A549 (cell line): ENCODE measurements at regions not wholly inside any gene's neighbourhood (a gene's known extent, or its start where the extent isn't known, plus 50 kb on each side); places are given as distances from the start of the nearest gene placed in this dataset.

ENCODE experiments used
- ATAC-seq, 2 experiments: fragments of 200-7000 bp in 1 of 2; fragments of >200 bp in 1 of 2; cut with Nextera tagmentation in 1 of 2; cut with Tn5 transposase in 1 of 2; 3 replicates each; pipeline versions ENCODE4 v1.8.0 to v1.9.1; 2018 to 2020; ENCODE audit warnings: mild to moderate bottlenecking in 1 of 2, moderate library complexity in 1 of 2
- CTCF ChIA-PET: fragments of 300-600 bp; sonication (Branson Sonifier 250); formaldehyde crosslinking; extraction: SDS; loops from one replicate; lab custom pipeline; 2021; ENCODE audit warnings: antibody characterized with exemption, inconsistent platforms; lab: Yijun Ruan, JAX
- POLR2A ChIA-PET: fragments of 350-600 bp; formaldehyde crosslinking; extraction: SDS; loops from one replicate; lab custom pipeline; 2021; ENCODE audit warnings: antibody characterized with exemption, inconsistent platforms; lab: Yijun Ruan, JAX
- DNase-seq, 2 experiments: peaks; one replicate each; pipeline versions ENCODE4 v3.0.0 to v3.0.0-alpha.2; 2011 to 2016; ENCODE audit warnings: low read depth in 1 of 2, low spot score in 1 of 2
- FAIRE-seq: peaks from 2 replicates; lab custom pipeline; 2011; peaks lifted over from hg19 to GRCh38; lab: Jason Lieb, UNC
- H3K27ac ChIP-seq, 2 experiments: fragments of >200 bp; sonication (Bioruptor Twin); formaldehyde crosslinking; 3 replicates each; pipeline ENCODE4 v1.5.1; 2016 to 2017
- H3K4me1 ChIP-seq: fragments of >200 bp; sonication (Bioruptor Twin); formaldehyde crosslinking; 3 replicates; pipeline ENCODE4 v1.6.1; 2016
- H3K4me2 ChIP-seq: fragments of >200 bp; sonication (Bioruptor Twin); formaldehyde crosslinking; 3 replicates; pipeline ENCODE4 v1.6.1; 2016
- H3K4me3 ChIP-seq: fragments of >200 bp; sonication (Bioruptor Twin); formaldehyde crosslinking; 3 replicates; pipeline ENCODE4 v1.5.1; 2016
- H3K9me3 ChIP-seq: fragments of >200 bp; sonication (Bioruptor Twin); formaldehyde crosslinking; 3 replicates; pipeline ENCODE4 v1.6.1; 2016
- BHLHE40 ChIP-seq: IDR thresholded peaks from 2 replicates; pipeline ENCODE4 v1.6.1; 2012; ENCODE audit warnings: low read depth, low read length, inconsistent platforms
- CBX2 ChIP-seq: fragments of 200-600 bp; sonication (generic); IDR thresholded peaks from 2 replicates; pipeline ENCODE4 v1.6.1; 2016; ENCODE audit warnings: low read depth, mild to moderate bottlenecking, borderline replicate concordance
- CBX8 ChIP-seq: fragments of 200-600 bp; sonication (generic); IDR thresholded peaks from 2 replicates; pipeline ENCODE4 v1.6.1; 2016
- CEBPB ChIP-seq, 2 experiments: fragments of >200 bp in 1 of 2; sonication (Bioruptor Twin) in 1 of 2; formaldehyde crosslinking in 1 of 2; IDR thresholded peaks; 2 replicates each; pipeline ENCODE4 v1.6.1; 2012 to 2016
- CTCF ChIP-seq: fragments of >200 bp; sonication (Bioruptor Twin); formaldehyde crosslinking; IDR thresholded peaks from 3 replicates; pipeline ENCODE4 v1.5.1; 2016
- EP300 ChIP-seq, 2 experiments: fragments of >200 bp; sonication (Bioruptor Twin); formaldehyde crosslinking; IDR thresholded peaks; 2 replicates in 1 of 2; 3 replicates in 1 of 2; pipeline ENCODE4 v1.6.1; 2016 to 2017
- ESRRA ChIP-seq: fragments of 150-350 bp; IDR thresholded peaks from 2 replicates; pipeline ENCODE4 v1.6.1; 2014; ENCODE audit warnings: mild to moderate bottlenecking, low read length, borderline replicate concordance
- FOSL2 ChIP-seq, 2 experiments: fragments of 450-650 bp in 1 of 2; fragments of >200 bp in 1 of 2; sonication (Bioruptor Twin) in 1 of 2; formaldehyde crosslinking; IDR thresholded peaks; 2 replicates each; pipeline versions ENCODE4 v1.5.0 to v1.6.1; 2016 to 2020; ENCODE audit warnings: mild to moderate bottlenecking in 1 of 2, moderate library complexity in 1 of 2
- HDAC2 ChIP-seq: fragments of 200-600 bp; sonication (generic); IDR thresholded peaks from 2 replicates; pipeline ENCODE4 v1.6.1; 2016
- HEYL ChIP-seq: fragments of 250-450 bp; sonication (Bioruptor Pico); IDR thresholded peaks from 2 replicates; pipeline ENCODE4 v1.8.0; 2021; ENCODE audit warnings: mild to moderate bottlenecking, moderate library complexity
- HMGXB4 ChIP-seq: fragments of 250-450 bp; sonication (Bioruptor Pico); IDR thresholded peaks from 2 replicates; pipeline ENCODE4 v1.5.0; 2021; ENCODE audit warnings: mild to moderate bottlenecking, moderate library complexity, borderline replicate concordance
- HOXA7 ChIP-seq: fragments of 250-450 bp; sonication (Bioruptor Pico); IDR thresholded peaks from 2 replicates; pipeline ENCODE4 v1.5.0; 2020; ENCODE audit warnings: mild to moderate bottlenecking, moderate library complexity
- MAFK ChIP-seq: fragments of 450-650 bp; IDR thresholded peaks from 2 replicates; pipeline ENCODE4 v1.6.1; 2014; ENCODE audit not compliant: partially characterized antibody
- MYC ChIP-seq: IDR thresholded peaks from 2 replicates; pipeline ENCODE4 v1.6.1; 2012; ENCODE audit warnings: mild to moderate bottlenecking, inconsistent platforms, low read length, improper control_type of control experiment, borderline replicate concordance
- NR3C1 ChIP-seq: fragments of >200 bp; sonication (Bioruptor Twin); formaldehyde crosslinking; IDR thresholded peaks from 3 replicates; pipeline ENCODE4 v1.6.1; 2017
- PBX3 ChIP-seq: IDR thresholded peaks from 2 replicates; pipeline ENCODE4 v1.6.1; 2012
- PHF8 ChIP-seq: fragments of 200-600 bp; sonication (generic); IDR thresholded peaks from 2 replicates; pipeline ENCODE4 v1.6.1; 2016; ENCODE audit warnings: low read depth, mild to moderate bottlenecking, antibody characterized with exemption, moderate library complexity, borderline replicate concordance
- RFX5 ChIP-seq: fragments of 450-650 bp; IDR thresholded peaks from 2 replicates; pipeline ENCODE4 v1.7.1; 2014; ENCODE audit warnings: antibody characterized with exemption, mild to moderate bottlenecking, moderate library complexity
- RNF2 ChIP-seq: fragments of 200-600 bp; sonication (generic); IDR thresholded peaks from 2 replicates; pipeline ENCODE4 v1.6.1; 2016; ENCODE audit warnings: low read depth, mild to moderate bottlenecking, antibody characterized with exemption, moderate library complexity, borderline replicate concordance
- TFCP2L1 ChIP-seq: fragments of 250-450 bp; sonication (Bioruptor Pico); IDR thresholded peaks from 2 replicates; pipeline ENCODE4 v1.5.0; 2021; ENCODE audit warnings: mild to moderate bottlenecking
- USF2 ChIP-seq: fragments of 450-650 bp; IDR thresholded peaks from 2 replicates; pipeline ENCODE4 v1.6.1; 2014; ENCODE audit warnings: antibody characterized with exemption
- ZC3H11A ChIP-seq: fragments of 450-650 bp; IDR thresholded peaks from 2 replicates; pipeline ENCODE4 v1.6.1; 2014; ENCODE audit warnings: antibody characterized with exemption, mild to moderate bottlenecking
- WGBS: methylation state at CpG from one replicate; pipeline ENCODE4 v1.1.6; 2017; ENCODE audit errors: missing lambda C conversion rate; 5-methylcytosine and 5-hydroxymethylcytosine counted together
- TF ChIP-seq, protein P1 (sequence below): IDR thresholded peaks from 2 replicates; pipeline ENCODE4 v1.6.1; 2012
- TF ChIP-seq, protein P2 (sequence below): fragments of 250-450 bp; sonication (Bioruptor Pico); IDR thresholded peaks from 2 replicates; pipeline ENCODE4 v1.5.0; 2020; ENCODE audit warnings: low read depth, mild to moderate bottlenecking, moderate library complexity

DNA sequence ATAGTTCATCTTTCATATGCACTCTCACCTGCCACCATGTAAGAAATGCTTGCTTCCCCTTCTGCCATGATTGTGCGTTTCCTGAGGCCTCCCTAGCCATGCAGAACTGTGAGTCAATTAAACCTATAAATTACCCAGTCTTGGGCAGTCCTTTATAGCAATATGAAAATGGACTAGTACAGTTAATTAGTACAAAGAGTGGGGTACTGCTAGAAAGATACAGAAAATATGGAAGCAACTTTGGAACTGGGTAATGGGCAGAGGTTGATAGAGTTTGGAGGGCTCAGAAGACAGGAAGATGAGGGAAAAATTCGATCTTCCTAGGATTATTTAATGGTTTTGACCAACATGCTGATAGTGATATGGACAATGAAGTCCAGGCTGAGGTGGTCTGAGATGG is 246.9 kb downstream of the CGGBP1 start:
- Histone ChIP-seq H3K4me2 (no peak overlapping the region), H3K4me1 (no peaks in the 10 kb centered on the region), H3K4me3 (no peak overlapping the region), H3K27ac (no peak overlapping the region), H3K9me3 (peaks cover 13% of the 10 kb centered on the region)
- WGBS = 37% methylated on average over 2 of the region's 2 CpGs
- ChIA-PET POLR2A (no interaction called here), CTCF (no interaction called here)
- DNase-seq (no peak), FAIRE-seq (no peak), ATAC-seq (no peak)
- TF ChIP-seq PBX3 (no peak), HMGXB4 (CRISPR knock-in tag) (no peak), FOSL2 (IDR thresholded peaks at IDR 0.05) (no peak), FOSL2 (CRISPR knock-in tag; IDR thresholded peaks at IDR 0.05) (no peak), CBX8 (no peak), ESRRA (no peak), HOXA7 (CRISPR knock-in tag) (no peak), MAFK (no peak), MYC (no peak), PHF8 (no peak), USF2 (no peak), RFX5 (no peak)

DNA sequence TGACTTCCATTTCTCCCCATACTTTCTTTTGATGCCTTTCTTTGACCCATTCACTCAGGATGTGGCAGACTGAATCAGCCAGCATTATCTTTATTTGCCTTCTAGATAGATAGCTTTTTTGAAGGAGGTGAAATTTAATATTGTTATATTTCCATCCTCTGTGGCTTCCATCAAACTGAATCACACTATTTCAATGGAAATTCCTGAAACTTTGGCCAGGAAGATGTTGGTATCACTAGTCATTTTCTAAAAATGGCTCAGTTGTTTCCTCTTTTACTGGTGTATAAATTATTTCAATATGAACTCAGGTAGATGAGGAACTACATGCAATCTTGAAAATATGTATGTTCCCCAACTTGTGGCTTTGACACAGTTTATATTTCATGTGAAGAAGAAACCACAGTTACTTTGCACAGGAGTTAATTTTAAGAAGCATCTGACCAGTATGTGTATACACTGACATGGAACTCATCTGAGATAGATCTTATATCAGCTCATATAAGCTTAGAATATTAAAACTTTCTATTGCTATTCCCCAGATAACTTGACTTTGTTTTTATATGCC is 248.3 kb downstream of the CGGBP1 start:
- no peak for FAIRE-seq
- peaks cover 13% of the 10 kb centered on the region for H3K9me3 ChIP-seq
- POLR2A ChIA-PET = no interaction called here
- H3K4me3 ChIP-seq = no peak overlapping the region
- no peak overlapping the region for H3K4me2 ChIP-seq
- CTCF ChIA-PET = interaction anchor here (1.5 kb wide), 1 partner anchor 18 kb away, joined by 3 read pairs; the partner anchor contains the start of gene HTR1F
- ATAC-seq = no peak
- TF ChIP-seq NR3C1 (no peak), HEYL (CRISPR knock-in tag) (no peak), HMGXB4 (CRISPR knock-in tag) (no peak), RFX5 (no peak), MAFK (no peak), CBX8 (no peak), HDAC2 (no peak)
- TF ChIP-seq, protein P1, sequence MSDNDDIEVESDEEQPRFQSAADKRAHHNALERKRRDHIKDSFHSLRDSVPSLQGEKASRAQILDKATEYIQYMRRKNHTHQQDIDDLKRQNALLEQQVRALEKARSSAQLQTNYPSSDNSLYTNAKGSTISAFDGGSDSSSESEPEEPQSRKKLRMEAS = no peak
- TF ChIP-seq, all 56 proteins: peak for 0
- H3K4me1 ChIP-seq = no peaks in the 10 kb centered on the region
- DNase-seq = no peak
- H3K27ac ChIP-seq = no peak overlapping the region

GRCh38 chr3:87805670-87806069 is 253.1 kb downstream of the CGGBP1 start:
- H3K4me2 ChIP-seq = no peak overlapping the region
- H3K27ac ChIP-seq = no peak overlapping the region
- 92% methylated on average over 5 of the region's 5 CpGs for WGBS
- CTCF ChIA-PET = no interaction called here
- no peak for TF ChIP-seq EP300 (IDR thresholded peaks at IDR 0.05)
- TF ChIP-seq, protein P2, sequence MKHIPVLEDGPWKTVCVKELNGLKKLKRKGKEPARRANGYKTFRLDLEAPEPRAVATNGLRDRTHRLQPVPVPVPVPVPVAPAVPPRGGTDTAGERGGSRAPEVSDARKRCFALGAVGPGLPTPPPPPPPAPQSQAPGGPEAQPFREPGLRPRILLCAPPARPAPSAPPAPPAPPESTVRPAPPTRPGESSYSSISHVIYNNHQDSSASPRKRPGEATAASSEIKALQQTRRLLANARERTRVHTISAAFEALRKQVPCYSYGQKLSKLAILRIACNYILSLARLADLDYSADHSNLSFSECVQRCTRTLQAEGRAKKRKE = no peak
- no peak for TF ChIP-seq RFX5
- TF ChIP-seq RNF2 = no peak
- no peak for TF ChIP-seq CBX2
- TF ChIP-seq, protein P1 = no peak
- TF ChIP-seq CTCF = no peak
- TF ChIP-seq CEBPB (IDR thresholded peaks at IDR 0.05) = no peak
- TF ChIP-seq ZC3H11A = no peak
- TF ChIP-seq TFCP2L1 (CRISPR knock-in tag) = no peak
- no peak for TF ChIP-seq BHLHE40
- H3K4me1 ChIP-seq = no peaks in the 10 kb centered on the region
- DNase-seq = no peak
- FAIRE-seq = no peak
- H3K9me3 ChIP-seq = no peaks in the 10 kb centered on the region
- POLR2A ChIA-PET = no interaction called here
- ATAC-seq = no peak
- H3K4me3 ChIP-seq = no peak overlapping the region
